ENCODE measurements at regions not wholly inside any gene's neighbourhood (a gene's known extent, or its start where the extent isn't known, plus 50 kb on each side); places are given as distances from the start of the nearest gene placed in this dataset.

DNA sequence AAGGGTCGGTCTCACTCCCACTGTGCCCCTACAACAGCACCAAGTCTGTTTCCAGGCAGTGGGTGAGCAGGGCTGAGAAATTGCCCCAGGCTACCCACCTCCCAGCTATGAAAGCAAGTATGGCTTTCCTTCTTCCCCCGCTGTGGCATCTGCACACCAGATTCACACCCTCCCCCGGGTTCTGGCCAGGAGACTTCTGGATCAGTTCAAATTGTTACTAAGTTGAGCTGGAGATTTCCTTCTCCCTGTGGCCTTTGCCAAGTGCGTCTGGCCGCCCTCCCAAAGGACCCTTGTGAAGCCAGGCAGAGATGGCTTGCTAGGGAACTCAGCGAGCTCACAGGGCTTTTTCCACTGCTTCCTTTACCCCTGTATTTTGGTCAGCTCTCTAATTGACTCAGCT lies 555.4 kb downstream of the SH2D4B start:
- CTCF ChIA-PET (ENCODE audit: partially characterized antibody): interaction anchor here (0.6 to 2.0 kb wide), 4 partner anchors 11 to 120 kb away, joined by 4 to 8 read pairs (median 5); no protein-coding TSS in a partner anchor
- FAIRE-seq: no peak
- TF ChIP-seq, protein P1, sequence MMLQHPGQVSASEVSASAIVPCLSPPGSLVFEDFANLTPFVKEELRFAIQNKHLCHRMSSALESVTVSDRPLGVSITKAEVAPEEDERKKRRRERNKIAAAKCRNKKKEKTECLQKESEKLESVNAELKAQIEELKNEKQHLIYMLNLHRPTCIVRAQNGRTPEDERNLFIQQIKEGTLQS (IDR thresholded peaks at IDR 0.05; ENCODE audit: insufficient read depth, low read depth, low read length): no peak
- no peak for TF ChIP-seq SP4 (IDR thresholded peaks at IDR 0.05; ENCODE audit: low read length)
- TF ChIP-seq SIN3A (conservative IDR thresholded peaks at IDR 0.05 in 1 of 2, IDR thresholded peaks at IDR 0.05 in 1 of 2; ENCODE audit: low read depth in 1 of 2, low read length in 2 of 2): no peak
- TF ChIP-seq CBX8 (IDR thresholded peaks at IDR 0.05; ENCODE audit: borderline replicate concordance, low read depth, low read length): no peak
- no peak for TF ChIP-seq TAF7 (optimal IDR thresholded peaks at IDR 0.05; ENCODE audit: borderline replicate concordance, low read depth, low read length)
- TF ChIP-seq SUZ12 (IDR thresholded peaks at IDR 0.05; ENCODE audit: low read length): no peak
- TF ChIP-seq HDAC2 (IDR thresholded peaks at IDR 0.05; ENCODE audit: borderline replicate concordance in 1 of 2, low read depth in 2 of 2, low read length in 2 of 2): no peak

More for the DNA sequence above, 555.4 kb downstream of the SH2D4B start:
- POLR2A ChIA-PET (ENCODE audit: partially characterized antibody): no interaction called here
- Histone ChIP-seq H3K27ac (ENCODE audit: low read depth, low read length) (no peak overlapping the region), H3K23me2 (ENCODE audit: low read depth, low read length) (no peaks in the 10 kb centered on the region), H4K5ac (ENCODE audit: insufficient read length, low read depth, low read length) (no peak overlapping the region), H3K36me3 (ENCODE audit: control insufficient read depth in 2 of 4, insufficient read depth in 4 of 4, low read length in 3 of 4) (no peaks in the 10 kb centered on the region), H3K79me2 (ENCODE audit: control insufficient read depth in 1 of 2, insufficient read depth in 2 of 2, low read length in 2 of 2) (no peaks in the 10 kb centered on the region), H2BK20ac (ENCODE audit: low read length) (no peak overlapping the region), H4K8ac (ENCODE audit: extremely low read depth, insufficient read depth, low read length) (no peak overlapping the region), H2BK12ac (ENCODE audit: low read depth, low read length) (no peak overlapping the region), H3K9me3 (ENCODE audit: insufficient read depth in 2 of 2, low read depth in 1 of 2, low read length in 1 of 2) (no peaks in the 10 kb centered on the region), H2BK120ac (replicated peaks; ENCODE audit: low read depth, low read length) (no peak overlapping the region), H4K91ac (replicated peaks; ENCODE audit: insufficient read length, low read length) (no peak overlapping the region), H3K79me1 (ENCODE audit: low read depth, low read length) (no peaks in the 10 kb centered on the region), H3K56ac (replicated peaks; ENCODE audit: insufficient read length, low read depth, low read length) (no peak overlapping the region), H3K18ac (ENCODE audit: extremely low read depth, low read length) (no peak overlapping the region), H3K4me1 (replicated peaks in 1 of 4; ENCODE audit: control insufficient read depth in 3 of 4, insufficient read depth in 4 of 4, low read length in 3 of 4) (no peaks in the 10 kb centered on the region), H2BK15ac (ENCODE audit: low read length) (no peak overlapping the region), H3K4ac (replicated peaks; ENCODE audit: insufficient read length, low read depth, low read length) (no peak overlapping the region), H3K4me2 (ENCODE audit: insufficient read depth in 1 of 2, low read depth in 2 of 2, low read length in 2 of 2) (no peak overlapping the region), H3K23ac (ENCODE audit: insufficient read length) (no peak overlapping the region), H3K14ac (ENCODE audit: insufficient read length) (no peak overlapping the region), H3K4me3 (ENCODE audit: extremely low read depth in 1 of 4, insufficient read depth in 2 of 4, low read depth in 3 of 4, low read length in 4 of 4) (no peak overlapping the region), H2BK5ac (ENCODE audit: low read depth, low read length) (no peak overlapping the region), H3K9ac (replicated peaks in 1 of 4; ENCODE audit: extremely low read depth in 1 of 4, low read depth in 3 of 4, low read length in 3 of 4) (no peak overlapping the region), H4K20me1 (replicated peaks in 1 of 2; ENCODE audit: control insufficient read depth in 1 of 2, insufficient read depth in 2 of 2, low read length in 2 of 2) (no peaks in the 10 kb centered on the region), H2AFZ (ENCODE audit: low read length) (0 out of 2 replicates have a peak overlapping the region, but pooled peaks have one; percentile 44), H2AK5ac (ENCODE audit: low read depth, low read length) (no peak overlapping the region), H3K27me3 (replicated peaks in 1 of 4; ENCODE audit: control insufficient read depth in 3 of 4, extremely low read depth in 1 of 4, insufficient read depth in 3 of 4, low read length in 3 of 4) (no peaks in the 10 kb centered on the region)
- 89% methylated on average over 6 of the region's 6 CpGs; no CpG with 5 or more reads in 1 of the 2 experiments for WGBS, 2 experiments (ENCODE audit: extremely low coverage in 1 of 2, insufficient coverage in 1 of 2, insufficient read length in 1 of 2, insufficient replicate concordance in 2 of 2, low coverage in 1 of 2, low lambda C conversion rate in 2 of 2, missing lambda C conversion rate in 1 of 2)
- no peak for DNase-seq (ENCODE audit: low read depth in 1 of 2, low spot score in 2 of 2)
